HG03095 (cell line): ENCODE measurements at regions not wholly inside any gene's neighbourhood (a gene's known extent, or its start where the extent isn't known, plus 50 kb on each side); places are given as distances from the start of the nearest gene placed in this dataset.
"Not testable (repeated sequence)": the region's sequence is repeated elsewhere in the genome, so short reads cannot be mapped to it uniquely, and the experiment has no call there.

Source experiments
- ATAC-seq: cut with Tn5 transposase; IDR thresholded peaks from one replicate; pipeline ENCODE4 v1.9.1; 2021; ENCODE audit warnings: moderate library complexity; ENCODE audit not compliant: unreplicated experiment

DNA sequence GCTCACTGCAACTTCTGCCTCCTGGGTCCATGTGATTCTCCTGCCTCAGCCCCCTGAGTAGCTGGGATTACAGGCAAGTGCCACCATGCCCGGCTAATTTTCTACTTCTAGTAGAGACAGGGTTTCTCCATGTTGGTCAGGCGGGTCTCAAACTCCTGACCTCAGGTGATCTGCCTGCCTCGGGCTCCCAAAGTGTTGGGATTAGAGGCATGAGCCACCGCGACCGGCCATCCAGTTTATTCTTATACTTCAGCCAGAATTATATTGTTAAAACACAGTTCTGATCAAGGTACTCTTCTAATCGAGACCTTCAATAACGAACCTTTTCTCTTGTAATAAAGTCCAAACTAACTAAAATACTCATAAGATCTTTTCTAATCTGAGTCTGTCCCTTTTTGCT lies 119.6 kb upstream of the FAR2 start:
- not testable (repeated sequence) for ATAC-seq

DNA sequence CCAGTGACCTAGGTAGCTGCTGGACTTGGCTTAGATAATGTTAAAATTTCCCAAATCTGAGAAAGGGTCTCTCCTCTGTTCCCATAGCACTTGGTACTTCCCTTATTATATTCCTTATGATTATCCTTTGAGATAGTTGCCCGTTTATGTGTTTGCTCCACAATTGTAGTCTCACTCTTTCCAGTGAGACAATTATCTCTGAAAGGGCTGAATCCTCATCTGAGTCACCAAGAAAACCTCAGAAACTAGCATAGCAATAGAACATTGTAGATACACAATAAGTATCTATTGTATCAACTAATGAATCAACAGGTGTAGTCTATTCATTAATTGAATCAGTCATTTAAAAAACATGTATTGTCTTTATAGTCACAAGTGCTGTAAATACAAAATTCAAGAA lies 119.1 kb upstream of the FAR2 start:
- ATAC-seq, result no peak

DNA sequence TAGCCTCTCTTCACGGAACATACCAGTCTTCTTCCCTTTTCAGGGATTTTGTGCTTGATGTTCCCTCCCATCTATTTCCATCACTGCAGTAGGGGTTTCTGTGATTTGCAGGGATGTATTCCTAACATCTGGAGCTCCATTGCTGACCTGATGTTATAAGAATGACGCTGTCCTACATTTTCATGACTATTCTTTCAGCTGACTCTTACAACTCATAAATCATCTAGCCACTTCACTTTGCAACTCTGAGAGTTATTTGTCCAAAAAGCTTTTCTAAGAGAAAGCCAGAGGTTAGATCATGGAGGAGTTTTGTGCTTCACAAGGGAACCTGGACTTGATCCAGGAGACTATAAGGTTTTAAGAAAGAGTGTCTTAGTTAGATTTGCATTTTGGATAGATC lies 116.6 kb upstream of the FAR2 start:
- no peak for ATAC-seq

DNA sequence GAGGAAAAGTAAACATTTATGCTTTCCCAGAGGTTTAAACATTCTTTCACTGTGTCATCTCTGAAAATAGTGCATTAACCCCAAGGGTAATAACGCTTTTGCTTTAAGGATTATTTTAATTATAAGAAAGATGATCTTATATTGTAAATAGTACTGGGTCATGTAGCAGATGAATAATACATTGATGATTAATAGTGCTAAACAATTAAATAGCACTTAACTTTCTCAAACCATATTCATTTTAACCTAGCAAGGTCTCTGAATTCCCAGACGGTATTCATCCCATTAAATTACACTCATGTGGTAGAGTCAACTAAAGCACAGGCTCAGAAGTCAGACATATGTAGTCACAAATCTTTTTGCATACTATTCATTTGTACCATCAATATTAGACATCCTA lies 115.6 kb upstream of the FAR2 start:
- no peak for ATAC-seq

DNA sequence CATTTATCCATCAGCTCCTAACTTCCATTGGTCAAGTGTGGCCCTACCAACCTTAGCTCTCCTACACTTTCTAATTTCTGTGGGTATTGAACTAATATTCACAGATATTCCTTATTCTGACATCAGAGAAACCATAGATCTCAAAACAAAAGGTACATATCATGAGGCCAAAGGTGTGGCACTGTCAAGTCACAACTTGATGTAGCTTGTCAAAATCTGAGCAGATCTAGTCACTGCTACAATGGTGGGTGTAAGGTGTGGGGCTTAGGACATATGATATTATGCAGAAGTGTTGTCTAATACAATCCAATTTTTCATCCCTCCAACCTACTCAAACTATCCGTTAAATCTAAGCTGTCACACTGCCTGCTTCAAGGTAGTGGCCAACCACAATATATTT lies 114.0 kb upstream of the FAR2 start:
- ATAC-seq, result no peak

DNA sequence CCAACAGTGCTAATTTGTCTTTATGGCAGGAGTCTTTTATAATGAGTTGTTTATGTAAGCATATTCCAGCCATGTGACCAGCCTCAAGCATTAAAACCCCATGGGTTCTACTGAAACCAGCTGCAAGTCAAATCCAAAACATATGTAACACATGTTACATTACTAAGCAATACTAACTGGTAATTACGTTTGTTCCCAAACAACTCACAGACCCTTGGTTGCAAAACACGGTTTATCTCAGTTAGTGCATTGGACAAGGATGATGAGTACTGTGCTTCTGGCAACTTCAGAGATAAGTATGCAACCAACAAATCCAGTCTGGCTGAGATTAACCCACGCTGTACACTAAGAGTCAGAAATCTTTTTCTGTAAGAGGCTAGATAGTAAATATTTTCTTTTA lies 110.1 kb upstream of the FAR2 start:
- no peak for ATAC-seq

DNA sequence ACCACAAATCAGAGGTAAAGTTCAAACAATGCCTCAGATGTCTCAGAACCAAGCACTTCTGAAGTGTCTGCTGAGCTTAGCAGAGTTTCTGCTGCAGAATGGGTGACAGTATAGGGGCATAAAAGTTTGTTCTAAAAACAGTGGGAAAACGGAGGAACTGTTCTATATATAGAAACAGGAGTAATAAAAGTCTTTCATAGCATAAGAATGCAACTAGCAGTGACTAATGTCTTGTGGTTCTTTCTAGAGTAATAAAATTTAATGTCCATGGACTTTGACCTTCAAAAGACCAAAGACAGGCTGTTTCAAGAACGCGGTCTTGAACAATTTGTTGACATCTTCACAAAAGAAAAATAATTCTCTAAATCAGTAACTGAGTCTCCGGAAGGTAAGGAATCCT lies 107.5 kb upstream of the FAR2 start:
- ATAC-seq, result no peak

DNA sequence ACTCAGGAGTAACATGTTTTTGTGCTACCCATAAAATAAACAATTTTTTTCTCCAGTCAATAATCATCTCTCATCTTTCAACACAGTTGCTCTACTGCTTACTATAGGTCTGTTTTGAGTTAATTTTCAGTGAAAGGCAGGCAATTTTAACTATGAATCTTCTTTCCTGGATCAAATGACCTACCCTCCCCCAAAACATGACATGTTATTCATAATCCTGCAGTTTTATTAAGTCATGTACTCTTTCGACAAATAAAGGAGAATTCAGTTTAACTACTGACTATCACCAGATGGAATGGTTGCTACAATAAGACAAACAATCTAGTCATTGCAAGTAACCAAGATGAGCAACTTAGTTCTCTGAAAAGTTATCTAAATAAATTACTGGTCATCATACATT lies 106.0 kb upstream of the FAR2 start:
- no peak for ATAC-seq

DNA sequence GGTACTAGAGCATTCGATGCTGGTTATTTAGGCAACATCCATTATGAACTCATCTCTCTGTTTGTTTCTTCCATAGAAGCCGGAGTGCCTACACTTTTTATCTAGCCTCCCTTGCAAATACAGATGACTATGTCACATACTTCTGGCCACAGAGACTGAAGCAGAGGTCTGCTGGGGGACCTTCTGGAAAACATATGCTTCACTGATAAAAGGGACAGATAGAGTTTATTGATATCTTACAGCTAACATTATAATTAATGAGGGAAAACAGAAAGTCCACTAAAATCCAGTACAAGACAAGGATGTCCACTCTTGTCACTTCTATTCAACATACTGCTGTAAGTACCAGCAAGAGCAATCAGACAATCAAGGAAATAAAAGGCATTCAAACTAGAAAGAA lies 104.3 kb upstream of the FAR2 start:
- ATAC-seq, result no peak

DNA sequence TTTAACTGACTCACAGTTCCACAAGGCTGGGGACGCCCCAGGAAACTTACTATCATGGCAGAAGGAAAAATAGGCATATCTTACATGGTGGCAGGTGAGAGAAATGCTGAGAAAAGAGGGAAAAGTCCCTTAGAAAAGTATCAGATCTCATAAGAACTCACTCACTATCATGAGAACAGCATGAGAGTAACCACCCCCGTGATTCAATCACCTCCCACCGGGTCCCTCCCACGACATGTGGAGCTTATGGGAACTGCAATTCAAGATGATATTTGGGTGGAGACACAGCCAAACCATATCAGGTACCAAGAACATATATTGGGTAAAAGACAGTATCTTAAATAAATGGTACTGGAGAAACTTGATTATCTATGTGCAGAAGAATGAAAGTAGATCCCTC lies 100.3 kb upstream of the FAR2 start:
- ATAC-seq, result no peak

DNA sequence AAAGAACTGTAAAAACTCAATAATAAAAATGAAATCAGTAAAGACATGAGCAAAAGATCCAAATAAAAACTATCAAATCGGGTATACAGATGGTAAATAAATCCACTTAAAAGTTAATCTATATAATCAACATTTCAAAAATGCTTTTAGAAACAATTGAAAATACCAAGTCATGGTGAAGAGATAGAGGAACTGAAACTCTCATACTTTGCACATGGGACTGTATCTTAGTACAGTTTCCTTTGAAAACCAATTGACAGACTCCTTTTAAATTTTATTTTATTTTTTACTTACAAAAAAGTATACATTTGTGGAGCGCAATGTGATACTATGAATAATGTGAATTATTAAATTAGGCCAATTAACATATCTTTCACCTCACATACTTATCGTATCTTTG lies 98.6 kb upstream of the FAR2 start:
- no peak for ATAC-seq

DNA sequence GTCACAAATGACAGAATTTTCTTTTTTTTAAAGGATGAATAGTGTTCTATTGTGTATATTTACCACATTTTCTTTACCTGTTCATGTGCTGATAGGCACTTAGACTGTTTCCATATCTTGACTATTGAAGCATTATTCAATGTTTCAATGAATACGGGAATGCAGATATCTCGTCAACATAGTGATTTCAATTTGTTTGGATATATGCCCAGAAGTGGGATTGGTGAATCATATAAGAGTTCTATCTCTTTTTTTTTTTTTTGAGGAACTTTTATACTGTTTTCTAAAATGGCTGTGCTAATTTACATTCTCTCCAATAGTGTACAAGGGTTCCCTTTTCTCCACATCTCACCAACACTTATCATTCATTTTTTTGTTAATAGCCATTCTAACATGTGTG lies 97.9 kb upstream of the FAR2 start:
- ATAC-seq, result no peak

DNA sequence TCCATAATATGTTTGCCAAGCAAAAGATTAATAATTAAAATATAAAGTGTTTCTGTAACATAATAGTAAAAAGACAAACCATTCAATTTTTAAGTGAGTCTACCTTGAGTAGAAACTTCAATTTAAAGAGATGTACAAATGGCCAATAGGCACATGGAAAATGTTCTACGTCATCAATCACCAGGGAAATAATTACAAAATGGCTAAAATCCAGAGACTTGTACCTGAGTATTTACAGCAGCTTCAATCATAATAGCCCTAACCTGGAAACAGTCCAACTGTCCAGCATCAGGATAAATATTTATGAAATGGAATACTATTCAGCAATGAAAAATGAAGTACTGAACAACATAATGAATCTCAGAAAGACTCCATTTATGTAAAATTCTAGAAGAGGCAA lies 95.5 kb upstream of the FAR2 start:
- no peak for ATAC-seq

DNA sequence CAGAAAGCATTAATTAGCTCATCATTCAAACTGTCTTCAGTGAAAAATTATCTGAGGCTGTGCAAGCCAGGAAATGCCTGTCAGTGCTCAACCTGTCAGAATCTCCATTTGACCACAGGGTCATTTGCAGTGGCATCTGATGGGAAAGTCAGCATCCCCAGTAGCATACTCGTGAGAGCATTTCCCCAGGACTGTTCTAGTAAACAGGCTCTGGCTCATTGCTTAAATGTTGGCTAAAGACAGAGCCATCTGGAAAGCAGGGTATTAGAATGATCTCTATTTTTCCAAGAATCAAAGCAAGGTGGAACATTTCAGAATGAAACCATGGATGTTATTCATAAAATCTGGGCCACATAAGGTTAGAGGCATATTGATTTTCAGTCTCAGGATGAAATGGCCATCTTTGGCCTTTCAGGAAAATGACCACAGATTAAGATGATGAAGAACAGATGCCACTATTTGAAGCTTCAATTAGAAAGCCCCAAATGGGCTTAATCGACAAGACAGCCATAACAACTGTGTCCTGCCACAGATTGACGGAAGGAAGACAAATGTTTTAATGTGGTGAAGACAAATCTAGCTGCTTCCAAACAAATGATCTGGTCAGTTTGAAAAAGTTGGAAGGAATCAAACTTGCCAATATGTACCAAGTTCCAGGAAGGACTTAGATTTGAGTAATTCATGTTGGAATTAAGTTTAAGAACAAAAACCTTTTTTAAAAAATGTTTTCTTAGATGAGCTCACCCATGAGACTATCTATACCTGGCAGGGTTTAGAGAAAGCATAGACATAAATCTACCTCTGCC lies 94.0 kb upstream of the FAR2 start:
- no peak for ATAC-seq

DNA sequence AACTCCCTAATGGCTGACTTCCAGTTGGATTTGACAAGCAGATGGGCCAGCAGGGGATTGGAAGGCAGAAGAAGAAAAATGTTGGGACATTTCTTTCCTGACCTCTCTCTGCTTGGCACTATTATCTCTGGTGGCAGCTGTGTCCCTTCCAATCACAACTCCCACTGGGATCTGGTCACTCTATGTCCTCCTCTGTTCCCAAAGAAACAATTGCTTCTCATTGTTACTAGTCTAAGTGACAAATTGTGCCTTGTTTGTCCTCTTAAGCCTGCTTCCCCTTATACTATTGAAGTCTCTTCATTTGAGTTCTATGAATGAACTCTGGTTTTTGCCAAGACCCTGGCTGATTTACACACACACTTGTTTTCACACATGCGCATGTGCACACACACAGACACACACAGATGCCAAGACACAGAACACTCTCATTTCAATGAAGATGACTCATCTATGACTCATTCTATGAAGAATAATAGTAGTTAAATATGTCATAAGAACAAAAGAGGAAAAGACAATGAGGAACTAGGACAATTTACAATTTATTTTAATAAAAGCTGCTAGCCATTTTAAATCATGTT lies 83.0 kb upstream of the FAR2 start:
- no peak for ATAC-seq

DNA sequence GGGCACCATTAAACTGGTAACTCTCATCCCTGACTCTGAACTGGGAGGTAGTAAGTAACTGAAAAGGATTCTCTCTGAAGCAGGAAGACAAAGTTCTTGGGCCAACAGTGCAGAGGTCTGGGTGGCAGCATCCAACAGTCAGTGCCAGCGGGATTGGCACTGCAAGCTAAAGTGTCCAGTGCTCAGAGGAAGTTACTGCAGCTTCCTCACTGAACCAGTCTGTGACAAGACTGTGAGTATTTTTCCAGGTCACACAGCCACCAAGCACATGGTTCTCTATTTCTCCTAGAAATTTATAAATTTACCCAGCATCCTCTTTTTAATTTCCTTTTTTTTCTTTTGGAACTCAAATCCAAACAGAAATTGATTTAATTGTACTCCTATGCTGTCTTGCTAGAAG lies 81.6 kb upstream of the FAR2 start:
- no peak for ATAC-seq

DNA sequence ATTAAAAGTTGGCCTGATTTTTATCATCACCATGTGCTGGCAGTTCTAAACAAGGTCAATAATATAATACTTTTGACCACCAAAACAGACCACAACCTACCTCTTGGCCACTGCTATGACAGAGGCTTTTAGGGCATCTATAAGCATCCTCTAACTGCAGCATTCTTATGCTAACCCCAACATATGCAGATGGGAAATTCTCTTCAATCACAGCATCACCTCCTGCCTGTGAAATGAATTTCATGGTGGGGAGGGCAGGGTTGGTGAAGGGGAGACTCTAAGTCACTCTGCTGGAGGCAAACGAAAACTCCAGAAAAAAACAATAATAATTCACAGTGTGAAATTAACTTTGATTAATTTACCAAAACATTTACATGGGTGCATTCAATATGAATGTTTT lies 78.8 kb upstream of the FAR2 start:
- ATAC-seq, result no peak

DNA sequence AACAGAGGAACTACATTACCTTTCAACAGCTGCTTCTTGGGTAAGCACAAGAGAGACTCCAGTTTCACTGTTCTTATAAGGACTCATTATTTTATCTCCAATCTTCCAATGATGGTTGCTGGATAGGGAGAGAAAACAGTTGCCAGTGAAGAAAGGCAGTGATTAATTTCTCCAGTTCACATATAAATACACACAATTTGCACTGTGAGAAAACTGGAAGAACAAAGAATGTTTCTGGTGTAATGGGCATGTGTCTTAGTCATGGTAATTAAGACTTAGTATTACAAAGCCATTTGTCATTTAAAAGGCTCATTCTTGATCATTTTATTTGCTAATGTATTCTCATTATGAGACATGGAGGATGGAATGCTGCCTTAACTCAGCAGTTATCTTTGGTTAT lies 78.0 kb upstream of the FAR2 start:
- no peak for ATAC-seq

DNA sequence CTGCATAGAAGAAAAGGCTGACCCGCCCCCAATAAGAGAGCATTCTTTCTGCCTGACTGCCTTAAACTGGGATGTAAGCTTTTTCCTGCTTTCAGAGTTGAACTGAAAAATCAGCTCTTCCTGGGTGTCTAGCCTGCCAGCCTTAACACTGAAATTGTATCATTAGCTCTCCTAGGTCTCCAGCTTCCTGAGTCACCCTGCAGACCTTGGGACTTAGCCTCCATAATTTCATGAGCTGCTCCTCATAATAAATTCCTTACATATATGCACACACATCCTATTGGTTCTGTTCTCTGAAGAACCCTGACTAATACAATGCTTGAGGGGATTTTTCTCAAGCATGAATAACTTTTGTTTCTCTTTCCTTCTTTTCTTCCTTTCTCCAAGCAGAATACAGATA lies 76.4 kb upstream of the FAR2 start:
- no peak for ATAC-seq

DNA sequence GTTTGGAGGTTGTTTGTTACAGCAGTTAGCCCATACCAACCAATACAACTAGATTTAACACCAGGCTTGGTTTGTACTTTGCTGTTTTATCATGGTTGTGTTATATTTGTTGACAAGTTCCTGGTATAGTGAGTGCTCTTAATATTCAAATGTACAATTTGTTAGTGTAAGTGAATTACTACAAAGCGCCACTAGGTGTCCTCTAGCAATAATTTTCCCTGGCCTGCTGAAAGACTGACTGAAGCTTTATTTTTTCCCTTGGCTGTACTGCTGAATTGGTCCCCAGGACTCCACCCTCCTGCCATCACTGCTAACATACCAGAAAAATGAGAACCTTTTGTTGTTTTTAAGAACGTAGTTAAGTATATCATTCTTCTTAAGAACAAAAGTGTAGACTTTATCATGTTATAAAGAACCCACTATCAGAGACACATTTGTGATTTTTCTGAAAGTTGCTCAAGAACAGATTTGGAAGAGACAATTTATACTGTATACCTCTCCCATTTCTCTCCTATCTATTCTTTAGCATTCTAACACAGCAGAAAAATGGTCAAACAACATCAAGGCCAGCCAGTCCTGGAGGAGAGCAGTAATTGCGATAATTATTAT lies 75.3 kb upstream of the FAR2 start:
- peak; percentile 84 for ATAC-seq

DNA sequence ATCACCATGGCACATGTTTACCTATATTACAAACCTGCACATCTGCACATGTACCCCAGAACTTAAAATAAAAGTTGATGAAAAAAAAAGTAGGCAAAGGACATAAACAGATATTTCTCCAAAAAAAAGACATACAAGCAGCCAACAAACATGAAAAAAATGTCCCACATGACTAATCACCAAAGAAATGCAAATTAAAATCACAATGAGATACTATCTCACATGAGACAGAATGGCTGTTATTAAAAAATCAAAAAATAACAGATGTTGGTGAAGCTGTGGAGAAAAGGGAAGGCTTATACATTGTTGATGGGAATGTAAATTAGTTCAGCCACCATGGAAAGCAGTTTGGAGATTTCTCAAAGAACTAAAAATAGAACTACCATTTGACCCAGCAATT lies 68.0 kb upstream of the FAR2 start:
- no peak for ATAC-seq

DNA sequence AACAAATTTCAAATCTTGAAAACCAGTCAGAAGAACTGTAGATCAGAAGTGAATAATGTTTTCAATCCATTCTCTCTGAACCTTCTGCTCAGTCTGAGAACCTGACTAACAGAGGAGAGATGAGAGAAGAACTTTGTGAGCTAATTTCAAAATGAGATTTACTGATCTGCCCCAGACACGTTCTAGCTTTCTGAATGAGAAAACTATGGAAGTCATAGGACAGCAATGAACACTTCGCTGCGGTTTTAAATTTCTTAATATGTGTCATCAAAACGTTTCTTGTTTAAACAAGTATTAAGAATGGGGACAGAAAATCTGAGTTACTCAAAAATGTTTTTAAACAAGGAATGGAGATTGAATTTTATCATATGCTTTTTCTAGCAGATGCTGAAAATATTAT lies 66.6 kb upstream of the FAR2 start:
- ATAC-seq, result no peak
